GM19328 (cell line): ENCODE measurements at regions not wholly inside any gene's neighbourhood (a gene's known extent, or its start where the extent isn't known, plus 50 kb on each side); places are given as distances from the start of the nearest gene placed in this dataset.
"Not testable (repeated sequence)": the region's sequence is repeated elsewhere in the genome, so short reads cannot be mapped to it uniquely, and the experiment has no call there.

ENCODE experiments used
- ATAC-seq: cut with Tn5 transposase; IDR thresholded peaks from one replicate; pipeline ENCODE4 v1.9.1; 2021; ENCODE audit warnings: mild to moderate bottlenecking, moderate library complexity; ENCODE audit not compliant: unreplicated experiment

- no peak for ATAC-seq
Measured at GRCh38 chr10:53223851-53224250, 451.3 kb upstream of the MBL2 start.

- ATAC-seq = no peak
Measured at GRCh38 chr10:53222806-53223205, 450.2 kb upstream of the MBL2 start.

GRCh38 chr10:53209944-53210611 is 437.5 kb upstream of the MBL2 start:
- ATAC-seq = no peak

GRCh38 chr10:53183733-53184132 is 411.1 kb upstream of the MBL2 start:
- ATAC-seq = no peak

- ATAC-seq = no peak
Measured at GRCh38 chr10:53177468-53177867, 404.9 kb upstream of the MBL2 start.

- no peak for ATAC-seq
Measured at GRCh38 chr10:53166325-53166724, 393.7 kb upstream of the MBL2 start.

- ATAC-seq = no peak
Measured at GRCh38 chr10:53162856-53163255, 390.3 kb upstream of the MBL2 start.

GRCh38 chr10:53161231-53161630 is 388.6 kb upstream of the MBL2 start:
- ATAC-seq = no peak

GRCh38 chr10:53155674-53156073 is 383.1 kb upstream of the MBL2 start:
- not testable (repeated sequence) for ATAC-seq

- ATAC-seq = no peak
Measured at GRCh38 chr10:53153831-53154230, 381.2 kb upstream of the MBL2 start.

- ATAC-seq = no peak
Measured at GRCh38 chr10:53140506-53140905, 367.9 kb upstream of the MBL2 start.

- ATAC-seq = no peak
Measured at GRCh38 chr10:53135897-53136253, 363.3 kb upstream of the MBL2 start.

- ATAC-seq = no peak
Measured at GRCh38 chr10:53135213-53135896, 362.8 kb upstream of the MBL2 start.

GRCh38 chr10:53134050-53134449 is 361.5 kb upstream of the MBL2 start:
- ATAC-seq = no peak

GRCh38 chr10:53130337-53130736 is 357.8 kb upstream of the MBL2 start:
- no peak for ATAC-seq

GRCh38 chr10:53127686-53128085 is 355.1 kb upstream of the MBL2 start:
- no peak for ATAC-seq

GRCh38 chr10:53123311-53123710 is 350.7 kb upstream of the MBL2 start:
- no peak for ATAC-seq

- no peak for ATAC-seq
Measured at GRCh38 chr10:53122281-53122680, 349.7 kb upstream of the MBL2 start.

- ATAC-seq = no peak
Measured at GRCh38 chr10:53115660-53116059, 343.1 kb upstream of the MBL2 start.

- no peak for ATAC-seq
Measured at GRCh38 chr10:53111529-53111928, 338.9 kb upstream of the MBL2 start.

- ATAC-seq = no peak
Measured at GRCh38 chr10:53109320-53109719, 336.7 kb upstream of the MBL2 start.

GRCh38 chr10:53108317-53108934 is 335.8 kb upstream of the MBL2 start:
- no peak for ATAC-seq
